H1 (cell line): ENCODE measurements at regions not wholly inside any gene's neighbourhood (a gene's known extent, or its start where the extent isn't known, plus 50 kb on each side); places are given as distances from the start of the nearest gene placed in this dataset.
A peak's percentile ranks its signal among the peaks of the same experiment; 100 is the strongest.

Source experiments
- CTCF ChIA-PET: fragments of 300-600 bp; sonication (Branson Sonifier 250); formaldehyde crosslinking; loops from one replicate; lab custom pipeline; 2021; ENCODE audit not compliant: partially characterized antibody; lab: Charles Lee
- POLR2A ChIA-PET: fragments of 300-600 bp; sonication (Branson Sonifier 250); formaldehyde crosslinking; loops from one replicate; lab custom pipeline; 2021; ENCODE audit warnings: inconsistent platforms; ENCODE audit not compliant: partially characterized antibody; lab: Charles Lee
- DNase-seq, 2 experiments: peaks; one replicate each; pipeline versions ENCODE4 v3.0.0 to v3.0.0-alpha.2; 2010 to 2022; ENCODE audit warnings: low spot score in 2 of 2, low read depth in 1 of 2, mixed read lengths in 1 of 2
- FAIRE-seq: peaks from 2 replicates; lab custom pipeline; 2011; peaks lifted over from hg19 to GRCh38; lab: Jason Lieb, UNC
- H2AFZ ChIP-seq: 2 replicates; pipeline ENCODE4 v1.8.1; 2012; ENCODE audit warnings: low read length, inconsistent platforms
- H2AK5ac ChIP-seq: 2 replicates; pipeline ENCODE4 v1.6.1; 2013; ENCODE audit warnings: low read depth, low read length
- H2BK120ac ChIP-seq: replicated peaks from 2 replicates; pipeline ENCODE3; 2013; ENCODE audit warnings: low read depth, low read length, inconsistent platforms
- H2BK12ac ChIP-seq: 2 replicates; pipeline ENCODE4 v1.6.1; 2013; ENCODE audit warnings: low read depth, low read length
- H2BK15ac ChIP-seq: 2 replicates; pipeline ENCODE4 v1.6.1; 2013; ENCODE audit warnings: low read length
- H2BK20ac ChIP-seq: 2 replicates; pipeline ENCODE4 v1.6.1; 2013; ENCODE audit warnings: low read length
- H2BK5ac ChIP-seq: 2 replicates; pipeline ENCODE4 v1.6.1; 2013; ENCODE audit warnings: low read depth, low read length
- H3K14ac ChIP-seq: 2 replicates; pipeline ENCODE4 v1.6.1; 2013; ENCODE audit warnings: inconsistent platforms; ENCODE audit not compliant: insufficient read length
- H3K18ac ChIP-seq: 2 replicates; pipeline ENCODE4 v1.6.1; 2013; ENCODE audit warnings: low read length; ENCODE audit errors: extremely low read depth
- H3K23ac ChIP-seq: 2 replicates; pipeline ENCODE4 v1.6.1; 2013; ENCODE audit warnings: inconsistent platforms; ENCODE audit not compliant: insufficient read length
- H3K23me2 ChIP-seq: 2 replicates; pipeline ENCODE4 v1.6.1; 2013; ENCODE audit warnings: low read depth, low read length
- H3K27ac ChIP-seq: 2 replicates; pipeline ENCODE4 v1.6.1; 2011; ENCODE audit warnings: low read depth, low read length, inconsistent platforms
- H3K27me3 ChIP-seq, 4 experiments: replicated peaks in 1 of 4; 1 replicate in 1 of 4; 2 replicates in 3 of 4; pipeline versions ENCODE4 v1.6.1 to v1.8.1; 2011 to 2013; ENCODE audit warnings: low read length in 3 of 4, mild to moderate bottlenecking in 3 of 4, inconsistent platforms in 2 of 4, mixed read lengths in 2 of 4, moderate library complexity in 1 of 4; ENCODE audit not compliant: control insufficient read depth in 3 of 4, insufficient read depth in 3 of 4; ENCODE audit errors: extremely low read depth in 1 of 4
- H3K36me3 ChIP-seq, 4 experiments: 2 replicates each; pipeline versions ENCODE4 v1.6.1 to v1.8.1; 2011 to 2013; ENCODE audit warnings: mild to moderate bottlenecking in 4 of 4, low read length in 3 of 4, moderate library complexity in 2 of 4, control low read depth in 1 of 4, inconsistent platforms in 1 of 4; ENCODE audit not compliant: insufficient read depth in 4 of 4, control insufficient read depth in 2 of 4
- H3K4ac ChIP-seq: replicated peaks from 2 replicates; pipeline ENCODE3; 2013; ENCODE audit warnings: low read length, low read depth, mixed read lengths, inconsistent platforms; ENCODE audit not compliant: insufficient read length
- H3K4me1 ChIP-seq, 4 experiments: replicated peaks in 1 of 4; 1 replicate in 1 of 4; 2 replicates in 3 of 4; pipeline versions ENCODE4 v1.6.1 to v1.8.1; 2011 to 2013; ENCODE audit warnings: low read length in 3 of 4, inconsistent platforms in 2 of 4, mixed read lengths in 1 of 4; ENCODE audit not compliant: insufficient read depth in 4 of 4, control insufficient read depth in 3 of 4
- H3K4me2 ChIP-seq, 2 experiments: 2 replicates each; pipeline versions ENCODE4 v1.6.1 to v1.8.1; 2011 to 2013; ENCODE audit warnings: low read depth in 2 of 2, low read length in 2 of 2, control low read depth in 1 of 2, inconsistent platforms in 1 of 2, mild to moderate bottlenecking in 1 of 2; ENCODE audit not compliant: insufficient read depth in 1 of 2
- H3K4me3 ChIP-seq, 4 experiments: fragments of 200-600, 300-600 bp in 1 of 4; sonication (generic), shearing (Covaris generic), sonication (Bioruptor Twin) in 1 of 4; 2 replicates each; pipeline versions ENCODE4 v1.5.1 to v1.8.1; 2011 to 2016; ENCODE audit warnings: low read length in 4 of 4, low read depth in 3 of 4, control low read depth in 2 of 4, inconsistent platforms in 2 of 4, mild to moderate bottlenecking in 2 of 4, mixed read lengths in 1 of 4, moderate library complexity in 1 of 4; ENCODE audit not compliant: insufficient read depth in 2 of 4; ENCODE audit errors: extremely low read depth in 1 of 4
- H3K56ac ChIP-seq: replicated peaks from 2 replicates; pipeline ENCODE3; 2013; ENCODE audit warnings: low read depth, mild to moderate bottlenecking, mixed read lengths, low read length, inconsistent platforms; ENCODE audit not compliant: insufficient read length
- H3K79me1 ChIP-seq: 2 replicates; pipeline ENCODE4 v1.6.1; 2013; ENCODE audit warnings: low read depth, low read length, control low read depth
- H3K79me2 ChIP-seq, 2 experiments: 2 replicates each; pipeline versions ENCODE4 v1.6.1 to v1.8.1; 2012 to 2013; ENCODE audit warnings: low read length in 2 of 2, mild to moderate bottlenecking in 2 of 2, inconsistent platforms in 1 of 2; ENCODE audit not compliant: insufficient read depth in 2 of 2, control insufficient read depth in 1 of 2
- H3K9ac ChIP-seq, 4 experiments: replicated peaks in 1 of 4; 1 replicate in 1 of 4; 2 replicates in 3 of 4; pipeline versions ENCODE4 v1.6.1 to v1.8.1; 2011 to 2013; ENCODE audit warnings: low read depth in 3 of 4, low read length in 3 of 4, control low read depth in 2 of 4, mild to moderate bottlenecking in 2 of 4, moderate library complexity in 2 of 4, inconsistent platforms in 1 of 4; ENCODE audit errors: extremely low read depth in 1 of 4
- H3K9me3 ChIP-seq, 2 experiments: 2 replicates each; pipeline versions ENCODE4 v1.6.1 to v1.8.1; 2012 to 2013; ENCODE audit warnings: mild to moderate bottlenecking in 2 of 2, moderate library complexity in 2 of 2, control low read depth in 1 of 2, inconsistent platforms in 1 of 2, low read depth in 1 of 2, low read length in 1 of 2, mixed read lengths in 1 of 2; ENCODE audit not compliant: insufficient read depth in 2 of 2
- H4K20me1 ChIP-seq, 2 experiments: replicated peaks in 1 of 2; 2 replicates each; pipeline versions ENCODE3 to v1.8.1; 2011 to 2013; ENCODE audit warnings: inconsistent platforms in 2 of 2, low read length in 2 of 2, mild to moderate bottlenecking in 1 of 2; ENCODE audit not compliant: insufficient read depth in 2 of 2, control insufficient read depth in 1 of 2
- H4K5ac ChIP-seq: 2 replicates; pipeline ENCODE4 v1.6.1; 2013; ENCODE audit warnings: low read length, low read depth, mixed read lengths, inconsistent platforms; ENCODE audit not compliant: insufficient read length
- H4K8ac ChIP-seq: 2 replicates; pipeline ENCODE4 v1.8.0; 2013; ENCODE audit warnings: mild to moderate bottlenecking, moderate library complexity, low read length, inconsistent platforms; ENCODE audit not compliant: insufficient read depth; ENCODE audit errors: extremely low read depth
- H4K91ac ChIP-seq: replicated peaks from 2 replicates; pipeline ENCODE3; 2013; ENCODE audit warnings: low read length, mixed read lengths, inconsistent platforms; ENCODE audit not compliant: insufficient read length
- ATF2 ChIP-seq: IDR thresholded peaks from 2 replicates; pipeline ENCODE4 v1.6.1; 2012; ENCODE audit warnings: low read length, inconsistent platforms
- ATF3 ChIP-seq: IDR thresholded peaks from 2 replicates; pipeline ENCODE4 v1.6.1; 2011; ENCODE audit warnings: low read depth, mild to moderate bottlenecking, low read length; ENCODE audit not compliant: insufficient read depth
- BRCA1 ChIP-seq: IDR thresholded peaks from 2 replicates; pipeline ENCODE4 v1.6.1; 2012; ENCODE audit warnings: low read depth, low read length, improper control_type of control experiment
- E2F6 ChIP-seq: IDR thresholded peaks from 2 replicates; pipeline ENCODE4 v1.6.1; 2012; ENCODE audit warnings: inconsistent platforms
- HDAC2 ChIP-seq, 2 experiments: fragments of 300-600 bp in 1 of 2; sonication (generic) in 1 of 2; IDR thresholded peaks; 2 replicates each; pipeline ENCODE4 v1.6.1; 2011 to 2012; ENCODE audit warnings: low read depth in 2 of 2, low read length in 2 of 2, mild to moderate bottlenecking in 2 of 2, moderate library complexity in 2 of 2, borderline replicate concordance in 1 of 2, inconsistent platforms in 1 of 2
- MAX ChIP-seq: IDR thresholded peaks from 2 replicates; pipeline ENCODE4 v1.6.1; 2012; ENCODE audit warnings: inconsistent platforms
- POLR2A ChIP-seq, 2 experiments: IDR thresholded peaks; 1 replicate in 1 of 2; 2 replicates in 1 of 2; pipeline ENCODE4 v1.6.1; 2011; ENCODE audit warnings: low read depth in 2 of 2, low read length in 2 of 2, mild to moderate bottlenecking in 2 of 2; ENCODE audit errors: control extremely low read depth in 1 of 2
- POLR2AphosphoS5 ChIP-seq: IDR thresholded peaks from 2 replicates; pipeline ENCODE4 v1.6.1; 2011; ENCODE audit warnings: low read depth, low read length
- RBBP5 ChIP-seq: IDR thresholded peaks from 2 replicates; pipeline ENCODE4 v1.7.1; 2012; ENCODE audit warnings: low read depth, mild to moderate bottlenecking, inconsistent platforms, low read length, moderate library complexity, borderline replicate concordance
- SIX5 ChIP-seq: IDR thresholded peaks from 2 replicates; pipeline ENCODE4 v1.6.1; 2011; ENCODE audit warnings: mild to moderate bottlenecking, low read depth, low read length
- TAF7 ChIP-seq: optimal IDR thresholded peaks from 2 replicates; pipeline ENCODE3; 2011; ENCODE audit warnings: low read depth, mild to moderate bottlenecking, inconsistent platforms, low read length, moderate library complexity, borderline replicate concordance
- WGBS, 2 experiments: shearing (Covaris generic) in 1 of 2; methylation state at CpG; one replicate each; pipeline versions ENCODE4 v1.1.6 to v1.1.7; 2013 to 2015; ENCODE audit warnings: low lambda C conversion rate in 2 of 2, mixed read lengths in 2 of 2, inconsistent platforms in 1 of 2, low coverage in 1 of 2, missing lambda C conversion rate in 1 of 2; ENCODE audit not compliant: insufficient replicate concordance in 2 of 2, insufficient coverage in 1 of 2, insufficient read length in 1 of 2; ENCODE audit errors: extremely low coverage in 1 of 2, missing lambda C conversion rate in 1 of 2; 5-methylcytosine and 5-hydroxymethylcytosine counted together

DNA sequence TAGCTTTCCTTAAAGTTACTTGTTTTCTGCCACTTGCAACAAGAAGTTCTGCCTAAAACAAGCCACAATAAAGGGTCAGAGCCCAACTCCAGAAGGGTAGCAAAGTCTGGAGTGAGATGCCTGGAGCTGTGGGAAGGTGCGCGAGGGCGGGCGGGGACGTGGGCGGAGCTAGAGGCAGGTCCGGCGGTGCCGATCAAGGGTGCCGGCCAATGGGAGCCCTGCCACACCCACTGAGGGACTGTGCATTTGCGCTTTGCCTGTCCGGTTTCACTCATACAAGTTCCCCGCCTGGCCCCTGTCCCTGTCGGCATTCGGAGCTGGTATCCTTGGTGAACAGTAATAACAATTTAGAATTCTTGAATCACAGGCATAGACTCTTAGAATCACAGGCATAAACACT, 732.4 kb downstream of the MATN1 start:
- CTCF ChIA-PET: interaction anchor here (0.8 to 1.4 kb wide), 5 partner anchors 8 to 120 kb away, joined by 3 to 4 read pairs (median 3); no protein-coding TSS in a partner anchor
- H3K4me3 ChIP-seq: no peak overlapping the region
- H3K27ac ChIP-seq: no peak overlapping the region
- no peaks in the 10 kb centered on the region for H3K79me2 ChIP-seq
- H3K4ac ChIP-seq: no peak overlapping the region
- FAIRE-seq: no peak
- peak in 1 of 2 experiments; percentile 61 for DNase-seq
- H4K8ac ChIP-seq: no peak overlapping the region
- H3K56ac ChIP-seq: no peak overlapping the region
- H4K91ac ChIP-seq: no peak overlapping the region
- TF ChIP-seq POLR2A (IDR thresholded peaks at IDR 0.05; ENCODE audit: control extremely low read depth in 1 of 2, low read depth in 2 of 2, low read length in 2 of 2) (no peak), ATF2 (no peak), BRCA1 (no peak), TAF7 (no peak), E2F6 (no peak), HDAC2 (IDR thresholded peaks at IDR 0.05; ENCODE audit: borderline replicate concordance in 1 of 2, low read depth in 2 of 2, low read length in 2 of 2) (no peak), ATF3 (no peak), MAX (no peak), RBBP5 (no peak), POLR2AphosphoS5 (no peak), SIX5 (no peak)
- TF ChIP-seq, all 59 proteins: peak for 0
- H2BK5ac ChIP-seq: no peak overlapping the region
- POLR2A ChIA-PET: interaction anchor here (1.1 to 2.0 kb wide), 4 partner anchors 8 to 16 kb away, joined by 3 to 5 read pairs (median 4); no protein-coding TSS in a partner anchor
- H3K79me1 ChIP-seq: no peaks in the 10 kb centered on the region
- no peak overlapping the region for H2BK20ac ChIP-seq
- no peak overlapping the region for H3K9ac ChIP-seq
- no peak overlapping the region for H2BK12ac ChIP-seq
- no peak overlapping the region for H4K5ac ChIP-seq
- H2BK120ac ChIP-seq: no peak overlapping the region
- WGBS, 2 experiments: 85% methylated on average over 14 of the region's 15 CpGs; no CpG with 5 or more reads in 1 of the 2 experiments
- H3K36me3 ChIP-seq: no peaks in the 10 kb centered on the region
- H3K4me1 ChIP-seq: no peaks in the 10 kb centered on the region
- no peak overlapping the region for H2BK15ac ChIP-seq
- no peak overlapping the region for H3K18ac ChIP-seq
- 0 out of 2 replicates have a peak overlapping the region, but pooled peaks have one; percentile 43 for H2AFZ ChIP-seq
- no peaks in the 10 kb centered on the region for H3K23me2 ChIP-seq
- peak overlapping the region in 1 of 2 experiments; percentile 9; a peak in 2 of 4 replicates for H3K4me2 ChIP-seq
- H4K20me1 ChIP-seq: no peaks in the 10 kb centered on the region
- no peak overlapping the region for H2AK5ac ChIP-seq
- no peak overlapping the region for H3K14ac ChIP-seq
- H3K9me3 ChIP-seq: 0 out of 4 replicates have a peak, but pooled peaks cover 0 to 3% of the 10 kb centered on the region in 2 experiments
- H3K23ac ChIP-seq: no peak overlapping the region
- H3K27me3 ChIP-seq: no peaks in the 10 kb centered on the region
